GM21381 (cell line): ENCODE measurements at regions not wholly inside any gene's neighbourhood (a gene's known extent, or its start where the extent isn't known, plus 50 kb on each side); places are given as distances from the start of the nearest gene placed in this dataset.

Experiments
- ATAC-seq: cut with Tn5 transposase; IDR thresholded peaks from one replicate; pipeline ENCODE4 v1.9.1; 2021; ENCODE audit warnings: mild to moderate bottlenecking, moderate library complexity; ENCODE audit not compliant: unreplicated experiment

DNA sequence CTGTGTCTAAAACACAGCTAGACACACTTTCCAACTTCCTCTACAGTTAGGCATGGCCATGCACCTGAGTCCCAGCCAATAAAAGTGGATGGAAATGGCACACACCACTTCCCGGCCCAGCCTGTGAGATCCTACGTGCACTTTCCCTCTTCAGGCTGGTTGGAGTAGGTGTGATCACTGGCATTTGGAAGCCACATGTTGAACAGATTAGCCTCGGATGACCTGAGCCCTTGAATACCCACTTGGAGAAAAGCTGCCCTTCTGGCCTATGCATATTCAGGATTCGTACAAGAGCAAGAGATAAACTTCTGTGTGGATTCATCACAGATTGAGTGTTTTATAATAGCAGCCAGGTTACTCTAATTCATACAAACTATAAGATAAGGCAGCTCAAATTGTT is 359.0 kb upstream of the SLC30A5 start:
- ATAC-seq: no peak

- no peak for ATAC-seq
Measured at GRCh38 chr5:68738236-68738635, 355.6 kb upstream of the SLC30A5 start.

GRCh38 chr5:68738841-68739240 is 355.0 kb upstream of the SLC30A5 start:
- no peak for ATAC-seq

GRCh38 chr5:68739752-68740151 is 354.1 kb upstream of the SLC30A5 start:
- peak; percentile 89 for ATAC-seq

DNA sequence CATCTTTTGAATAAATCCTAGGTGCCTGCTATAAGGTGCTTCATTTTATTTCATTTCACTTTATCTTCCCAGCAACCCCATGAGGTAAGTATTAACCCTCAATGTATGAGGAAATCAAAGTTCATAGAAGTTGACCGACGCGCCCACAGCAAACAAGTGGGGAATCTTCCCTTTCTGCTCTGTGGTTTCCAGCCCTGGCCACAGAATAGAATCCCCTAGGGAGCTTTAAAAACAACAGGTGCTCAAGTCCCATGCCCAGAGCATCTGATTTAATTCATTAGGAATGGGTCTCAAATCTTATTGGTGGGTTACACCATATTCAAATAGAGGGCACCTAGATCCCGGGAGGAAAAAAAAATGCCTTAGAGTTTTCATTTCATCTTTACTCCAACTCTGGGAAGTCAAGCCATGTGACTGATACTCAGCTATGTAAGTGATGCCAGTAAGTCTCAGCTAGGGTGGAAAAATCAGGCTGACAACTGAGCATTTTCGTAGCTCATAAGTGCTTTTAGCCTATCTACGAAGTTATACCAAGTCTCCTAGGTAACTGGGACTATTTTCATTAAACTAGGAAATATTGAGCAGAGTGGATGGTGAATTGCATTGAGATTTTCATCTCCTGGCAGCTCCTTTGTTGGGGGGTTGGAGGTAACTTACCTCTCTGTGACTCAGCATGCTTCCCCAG is 353.4 kb upstream of the SLC30A5 start:
- ATAC-seq: peak; percentile 62

- no peak for ATAC-seq
Measured at GRCh38 chr5:68744206-68744605, 349.6 kb upstream of the SLC30A5 start.

- ATAC-seq: no peak
Measured at GRCh38 chr5:68745448-68745847, 348.4 kb upstream of the SLC30A5 start.

DNA sequence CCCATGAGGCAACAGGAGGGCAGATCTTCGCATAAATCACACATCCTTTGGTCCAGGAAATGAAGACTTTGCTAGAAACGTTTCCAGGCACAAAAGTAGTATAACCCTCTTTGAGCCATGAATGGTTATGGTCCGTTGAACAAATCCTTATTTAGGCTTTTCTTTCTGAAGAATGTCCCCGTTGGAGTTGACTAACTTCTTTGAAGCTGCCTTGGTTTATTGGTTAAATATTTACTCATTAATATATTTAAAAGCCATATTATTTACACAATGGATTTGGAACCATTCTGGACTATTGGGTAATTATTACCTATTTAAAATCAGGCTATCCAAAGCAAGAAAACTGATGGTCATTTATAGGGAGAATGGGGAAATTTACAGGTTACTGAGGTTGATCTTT is 347.6 kb upstream of the SLC30A5 start:
- ATAC-seq: no peak

DNA sequence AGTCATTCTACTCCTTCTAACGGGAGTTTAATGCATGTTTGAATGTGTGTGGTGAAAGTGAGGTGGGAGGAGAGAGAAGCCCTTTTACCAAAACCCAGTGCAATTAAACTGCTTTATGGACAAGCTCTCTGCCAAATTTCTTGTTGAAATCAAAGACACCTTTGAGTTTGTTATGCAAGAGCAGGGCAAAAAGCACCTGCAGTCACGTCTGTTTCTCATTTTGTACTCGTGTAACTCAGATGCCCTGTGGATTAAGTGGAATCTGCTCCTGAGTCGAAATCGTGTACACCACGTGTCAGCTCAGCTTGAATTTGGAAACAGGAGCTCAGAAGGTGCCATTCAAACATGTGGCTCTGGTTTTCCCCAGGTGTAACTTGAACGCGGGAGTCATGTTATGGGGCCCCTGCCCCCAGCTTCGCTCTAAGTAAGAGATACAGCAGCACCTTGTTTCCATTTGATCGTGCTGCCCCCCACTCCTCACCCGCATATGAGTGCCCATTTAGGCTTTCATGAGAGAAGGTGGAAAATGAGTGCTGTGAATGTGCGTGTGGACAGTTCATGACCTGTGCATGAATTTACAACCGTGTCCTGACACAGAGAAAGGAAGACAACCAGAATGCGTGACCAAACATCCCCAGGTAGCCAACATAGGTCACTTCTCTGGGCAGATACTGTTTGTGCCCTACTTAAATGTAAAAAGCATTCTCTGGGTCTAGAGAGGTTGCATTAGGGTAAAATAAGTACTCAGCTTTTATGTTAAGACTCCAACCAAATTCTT is 347.0 kb upstream of the SLC30A5 start:
- no peak for ATAC-seq

- ATAC-seq: no peak
Measured at GRCh38 chr5:68747521-68747920, 346.3 kb upstream of the SLC30A5 start.

DNA sequence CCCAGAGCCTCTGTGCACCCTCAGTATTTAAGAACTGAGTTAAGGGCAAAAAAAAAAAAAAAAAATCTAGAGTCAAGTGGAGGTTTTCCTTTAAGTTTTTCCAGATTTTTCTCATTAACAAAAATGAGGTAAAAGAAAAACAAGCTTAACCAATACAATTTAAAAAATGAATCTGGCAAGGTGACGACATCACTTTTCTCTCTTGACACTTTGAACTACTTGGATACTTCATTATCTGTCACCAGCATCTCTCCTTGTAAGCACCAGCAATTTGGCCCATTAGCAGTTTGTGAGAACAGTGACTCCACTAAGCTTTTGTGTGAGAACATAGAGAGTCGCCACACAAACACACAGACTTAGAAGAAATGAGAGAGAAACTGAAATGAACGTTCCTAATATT is 345.7 kb upstream of the SLC30A5 start:
- ATAC-seq: no peak

DNA sequence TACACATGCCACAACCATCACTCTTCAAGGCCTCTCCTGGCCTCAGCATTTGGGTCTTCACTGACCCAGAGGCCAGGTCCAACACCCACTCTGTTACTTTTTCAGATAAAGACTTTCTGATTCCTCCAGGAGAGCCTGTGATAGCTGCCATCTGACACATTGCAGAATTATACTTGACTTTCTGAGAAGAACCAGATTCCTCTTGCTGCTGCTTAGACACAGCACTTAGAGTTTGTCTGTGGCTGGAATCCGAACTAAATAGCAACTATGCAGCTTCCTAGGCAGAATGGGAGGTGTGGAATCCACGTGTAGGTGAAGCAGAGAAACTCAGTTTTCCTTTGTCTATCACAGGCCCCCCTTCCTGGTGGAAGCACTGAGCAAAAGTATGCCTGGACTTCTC is 344.7 kb upstream of the SLC30A5 start:
- ATAC-seq: no peak

DNA sequence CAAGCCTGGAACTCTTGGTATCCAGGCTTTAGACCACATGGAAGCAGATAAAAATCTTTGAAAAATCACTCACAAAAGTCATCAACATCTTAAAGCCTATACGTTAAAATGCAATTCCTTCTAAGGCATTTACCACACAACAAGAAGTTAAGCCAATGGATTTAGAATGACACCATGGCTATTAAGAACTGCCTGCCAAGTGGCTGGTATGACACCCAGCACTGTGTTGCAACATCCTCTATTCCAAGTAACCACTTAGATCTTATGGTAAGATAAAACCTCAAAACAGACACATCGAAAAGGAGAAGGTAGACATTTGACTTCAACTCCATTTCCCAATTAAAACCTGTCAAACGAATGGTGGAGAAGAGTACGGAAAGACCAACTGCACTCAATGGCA is 344.2 kb upstream of the SLC30A5 start:
- ATAC-seq: no peak

DNA sequence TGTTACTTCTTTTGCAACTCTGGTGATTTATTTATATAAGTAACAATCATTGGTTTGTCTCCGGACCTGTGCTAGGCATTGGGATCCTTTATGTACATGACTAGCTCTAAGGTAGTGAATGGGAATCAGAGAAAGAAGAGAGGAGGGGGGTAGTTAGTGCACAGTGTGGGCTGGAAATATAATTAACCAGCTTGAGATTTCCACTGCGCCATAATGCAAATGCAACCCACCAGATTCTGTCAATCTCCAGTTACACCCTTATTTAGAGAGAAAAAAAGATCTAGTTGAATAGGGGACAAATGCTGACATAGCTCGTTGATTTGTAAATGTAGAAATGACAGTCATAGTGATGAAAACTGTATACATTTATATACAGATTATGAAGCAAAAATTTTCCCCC is 342.2 kb upstream of the SLC30A5 start:
- ATAC-seq: no peak

- ATAC-seq: no peak
Measured at GRCh38 chr5:68754536-68754935, 339.3 kb upstream of the SLC30A5 start.

GRCh38 chr5:68755293-68755692 is 338.5 kb upstream of the SLC30A5 start:
- ATAC-seq: no peak

- no peak for ATAC-seq
Measured at GRCh38 chr5:68757006-68757405, 336.8 kb upstream of the SLC30A5 start.

DNA sequence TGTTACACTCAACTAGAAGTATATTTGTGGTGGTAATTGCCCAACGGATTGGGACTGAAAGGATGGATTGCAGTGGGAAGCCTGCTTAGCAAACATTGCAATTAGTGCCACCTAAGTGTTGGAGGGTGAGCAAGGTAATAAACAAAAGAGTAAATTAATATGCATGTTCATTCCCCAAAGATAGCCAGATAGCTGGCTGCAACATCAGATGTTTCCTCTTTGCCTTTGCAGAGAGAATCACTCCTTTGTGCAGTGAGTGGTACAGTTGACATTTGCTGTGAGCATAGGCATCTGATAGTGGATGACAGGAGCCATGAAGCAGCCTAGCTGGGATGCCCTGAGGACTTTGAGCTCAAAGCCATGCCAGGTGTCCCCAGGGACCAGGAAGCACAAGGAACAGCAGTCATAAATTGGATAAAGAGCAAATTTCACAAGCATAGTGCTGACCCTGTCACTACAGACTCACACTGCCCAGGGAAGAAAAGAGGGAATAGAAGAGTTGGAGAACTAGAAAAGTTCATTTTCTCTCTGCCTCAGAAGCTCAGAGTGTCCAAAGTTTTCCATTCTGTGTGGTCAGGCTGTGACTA is 336.1 kb upstream of the SLC30A5 start:
- ATAC-seq: no peak

- ATAC-seq: no peak
Measured at GRCh38 chr5:68759593-68759992, 334.2 kb upstream of the SLC30A5 start.

DNA sequence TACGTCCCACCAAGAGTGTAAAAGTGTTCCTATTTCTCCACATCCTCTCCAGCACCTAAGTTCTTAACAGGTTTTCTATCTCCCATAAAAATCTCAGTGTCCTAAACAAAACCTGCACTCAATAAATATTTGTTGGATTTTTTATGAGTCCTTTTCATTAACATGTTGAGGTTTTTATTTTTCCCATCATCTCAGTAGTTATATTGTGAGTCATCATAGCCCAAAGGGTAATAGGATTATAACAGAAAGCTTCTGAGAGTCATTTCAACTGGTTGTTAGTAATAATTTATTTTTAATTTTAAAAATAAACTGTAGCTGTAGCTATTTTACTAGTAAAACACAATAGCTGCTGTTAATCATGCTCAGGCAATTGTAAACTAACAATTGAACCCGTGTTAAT is 331.6 kb upstream of the SLC30A5 start:
- no peak for ATAC-seq

DNA sequence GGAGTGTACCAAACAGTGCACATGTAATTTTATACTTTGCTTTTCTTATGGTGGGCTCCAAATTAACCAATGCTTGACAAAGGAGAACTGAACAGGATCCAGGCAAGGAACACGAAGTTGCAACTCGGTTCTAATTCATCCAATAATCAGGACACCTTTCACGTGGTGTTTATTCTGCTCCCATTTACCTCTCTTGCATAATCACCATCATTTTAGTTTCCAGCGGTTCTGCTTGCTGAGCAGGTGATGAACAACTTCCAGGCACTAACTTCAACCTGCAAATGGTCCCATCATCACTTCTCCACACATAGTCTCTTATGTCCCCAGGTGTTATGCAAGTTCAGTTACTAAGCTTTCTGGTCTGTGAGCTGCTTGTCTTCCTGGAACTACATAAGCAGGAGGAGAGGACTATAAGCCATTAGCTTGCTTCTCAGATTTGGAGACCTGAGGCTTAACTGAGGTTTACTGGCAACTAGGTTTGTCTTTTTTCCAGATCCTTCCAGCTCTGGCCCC is 326.8 kb upstream of the SLC30A5 start:
- no peak for ATAC-seq

GRCh38 chr5:68770551-68770950 is 323.3 kb upstream of the SLC30A5 start:
- ATAC-seq: no peak
